Breast epithelium (tissue), 4 donors: ENCODE measurements at regions not wholly inside any gene's neighbourhood (a gene's known extent, or its start where the extent isn't known, plus 50 kb on each side); places are given as distances from the start of the nearest gene placed in this dataset.

Experiments used
- DNase-seq, 2 donors: peaks; one replicate each; pipeline ENCODE4 v3.0.0-alpha.2; 2019; ENCODE audit warnings: low spot score in 2 of 2
- H3K27ac ChIP-seq, 2 donors: fragments of 200-600 bp; sonication (generic) in 1 of 2; one replicate each; pipeline ENCODE4 v1.5.1; 2016 to 2019; ENCODE audit warnings: mild to moderate bottlenecking in 1 of 2
- H3K27me3 ChIP-seq, 2 donors: fragments of 200-600 bp; sonication (generic) in 1 of 2; one replicate each; pipeline versions ENCODE4 v1.5.1 to v1.6.0; 2017 to 2019; ENCODE audit warnings: control low read depth in 1 of 2, mild to moderate bottlenecking in 1 of 2
- H3K36me3 ChIP-seq: fragments of 200-600 bp; one replicate; pipeline ENCODE4 v1.5.1; 2019
- H3K4me1 ChIP-seq, 2 donors: fragments of 200-600 bp; sonication (generic); one replicate each; pipeline ENCODE4 v1.5.1; 2016 to 2019; ENCODE audit warnings: control low read depth in 1 of 2
- H3K4me3 ChIP-seq, 3 donors: fragments of 200-600 bp; sonication (generic); 1 replicate in 2 of 3; 2 replicates in 1 of 3; pipeline ENCODE4 v1.5.1; 2016 to 2019; ENCODE audit warnings: mild to moderate bottlenecking in 3 of 3, moderate library complexity in 2 of 3
- H3K9me3 ChIP-seq, 2 donors: fragments of 200-600 bp; sonication (generic) in 1 of 2; one replicate each; pipeline ENCODE4 v1.5.1; 2016 to 2019; ENCODE audit warnings: control low read depth in 1 of 2
- POLR2A ChIP-seq: fragments of 450-650 bp; IDR thresholded peaks from one replicate; pipeline ENCODE4 v1.6.1; 2016; ENCODE audit warnings: antibody characterized with exemption, mild to moderate bottlenecking, moderate library complexity
- POLR2AphosphoS5 ChIP-seq, 3 donors: sonication (generic); formaldehyde crosslinking; IDR thresholded peaks; one replicate each; pipeline ENCODE4 v1.6.1; 2017; ENCODE audit warnings: antibody characterized with exemption in 3 of 3
- intact Hi-C: fragments of 100-400 bp; cut with DNase I; formaldehyde crosslinking; loops from one replicate; pipeline ENCODE4 v1.15.1; 2023; ENCODE audit warnings: low total_unique reads
- TF ChIP-seq, protein P1 (sequence below), 3 donors: fragments of 450-650 bp; IDR thresholded peaks; one replicate each; pipeline ENCODE4 v1.5.1; 2016 to 2017; ENCODE audit warnings: antibody characterized with exemption in 3 of 3, mild to moderate bottlenecking in 3 of 3, moderate library complexity in 3 of 3

DNA sequence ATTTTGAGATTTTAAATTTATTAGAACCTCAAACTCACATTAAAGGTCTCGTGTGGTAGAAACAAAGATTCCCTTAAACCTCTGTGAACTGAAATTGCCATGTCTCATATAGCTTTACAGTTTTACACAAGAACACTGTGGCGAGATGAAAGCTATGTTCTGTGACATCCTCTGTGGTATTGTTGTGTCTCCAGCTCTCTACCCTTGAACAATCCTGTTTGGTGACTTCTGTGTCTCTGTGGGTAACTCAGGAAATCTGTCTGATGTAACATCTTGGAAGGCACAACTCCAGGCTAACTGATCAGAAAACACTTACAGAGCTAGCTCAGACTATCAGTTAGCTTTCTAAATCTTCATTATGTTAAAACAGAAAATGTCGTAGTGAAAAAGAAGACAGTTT, 318.8 kb upstream of the GBE1 start:
- no peaks in the 10 kb centered on the region for H3K36me3 ChIP-seq
- no peaks in the 10 kb centered on the region for H3K4me1 ChIP-seq
- no peak for DNase-seq
- no peak for TF ChIP-seq POLR2AphosphoS5 (IDR thresholded peaks at IDR 0.05)
- TF ChIP-seq POLR2A: no peak
- TF ChIP-seq, protein P1, sequence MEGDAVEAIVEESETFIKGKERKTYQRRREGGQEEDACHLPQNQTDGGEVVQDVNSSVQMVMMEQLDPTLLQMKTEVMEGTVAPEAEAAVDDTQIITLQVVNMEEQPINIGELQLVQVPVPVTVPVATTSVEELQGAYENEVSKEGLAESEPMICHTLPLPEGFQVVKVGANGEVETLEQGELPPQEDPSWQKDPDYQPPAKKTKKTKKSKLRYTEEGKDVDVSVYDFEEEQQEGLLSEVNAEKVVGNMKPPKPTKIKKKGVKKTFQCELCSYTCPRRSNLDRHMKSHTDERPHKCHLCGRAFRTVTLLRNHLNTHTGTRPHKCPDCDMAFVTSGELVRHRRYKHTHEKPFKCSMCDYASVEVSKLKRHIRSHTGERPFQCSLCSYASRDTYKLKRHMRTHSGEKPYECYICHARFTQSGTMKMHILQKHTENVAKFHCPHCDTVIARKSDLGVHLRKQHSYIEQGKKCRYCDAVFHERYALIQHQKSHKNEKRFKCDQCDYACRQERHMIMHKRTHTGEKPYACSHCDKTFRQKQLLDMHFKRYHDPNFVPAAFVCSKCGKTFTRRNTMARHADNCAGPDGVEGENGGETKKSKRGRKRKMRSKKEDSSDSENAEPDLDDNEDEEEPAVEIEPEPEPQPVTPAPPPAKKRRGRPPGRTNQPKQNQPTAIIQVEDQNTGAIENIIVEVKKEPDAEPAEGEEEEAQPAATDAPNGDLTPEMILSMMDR (IDR thresholded peaks at IDR 0.05): no peak
- no peaks in the 10 kb centered on the region for H3K9me3 ChIP-seq
- H3K4me3 ChIP-seq: no peak overlapping the region
- no peak overlapping the region for H3K27ac ChIP-seq
- no peaks in the 10 kb centered on the region for H3K27me3 ChIP-seq
- intact Hi-C loops: no loop called here

DNA sequence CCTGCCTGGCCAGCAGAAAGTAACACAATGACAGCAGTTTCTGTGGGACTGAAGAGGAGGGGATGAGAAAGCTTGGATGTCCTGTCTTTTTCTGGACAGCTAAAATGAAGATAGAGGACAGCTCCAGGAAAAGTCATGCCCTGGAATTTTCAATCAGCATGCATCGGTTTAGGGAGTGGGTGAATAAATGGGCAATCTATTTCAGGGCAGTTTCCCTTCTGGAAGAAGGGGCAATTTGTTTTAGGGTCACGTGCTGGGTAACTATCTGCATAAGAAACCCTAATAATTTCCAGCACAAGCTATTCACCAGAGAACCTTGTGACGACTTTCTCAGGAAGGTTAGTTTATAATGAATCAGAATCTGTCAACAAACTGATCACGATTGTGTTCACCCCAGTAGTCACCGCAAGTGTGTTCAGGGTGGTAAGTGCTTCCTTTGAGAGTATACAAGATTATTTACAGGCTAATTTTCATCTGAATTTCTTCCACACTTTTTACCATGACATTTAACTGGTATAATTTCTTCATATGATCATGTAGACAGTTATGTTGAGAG, 318.0 kb upstream of the GBE1 start:
- H3K9me3 ChIP-seq: no peaks in the 10 kb centered on the region
- no peak for DNase-seq
- H3K36me3 ChIP-seq: no peaks in the 10 kb centered on the region
- intact Hi-C loops: no loop called here
- TF ChIP-seq POLR2A: no peak
- TF ChIP-seq, protein P1 (IDR thresholded peaks at IDR 0.05): no peak
- TF ChIP-seq POLR2AphosphoS5 (IDR thresholded peaks at IDR 0.05): no peak
- no peaks in the 10 kb centered on the region for H3K27me3 ChIP-seq
- H3K4me3 ChIP-seq: no peak overlapping the region
- no peaks in the 10 kb centered on the region for H3K4me1 ChIP-seq
- H3K27ac ChIP-seq: no peak overlapping the region

DNA sequence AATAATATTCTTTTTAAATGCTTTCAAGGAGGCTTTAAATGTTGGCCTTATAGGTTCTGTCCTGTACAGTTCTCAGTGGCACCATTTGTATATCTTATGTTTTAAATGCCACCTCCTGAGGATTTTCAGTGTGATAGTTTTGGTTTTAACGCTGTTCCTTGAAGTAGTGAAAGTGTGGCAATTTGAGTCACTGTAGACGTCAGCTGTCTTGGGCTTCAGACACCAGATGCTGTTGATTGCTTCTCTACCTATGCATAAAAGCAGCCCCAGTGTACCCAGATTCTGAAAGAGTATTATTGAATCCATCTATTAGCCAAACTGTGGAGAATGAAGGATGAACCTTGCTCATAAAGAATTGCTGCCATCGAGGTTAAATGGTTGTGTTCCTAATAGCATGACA, 316.8 kb upstream of the GBE1 start:
- TF ChIP-seq POLR2A: no peak
- TF ChIP-seq, protein P1 (IDR thresholded peaks at IDR 0.05): no peak
- TF ChIP-seq POLR2AphosphoS5 (IDR thresholded peaks at IDR 0.05): no peak
- no peak overlapping the region for H3K4me3 ChIP-seq
- intact Hi-C loops: no loop called here

GRCh38 chr3:82067420-82067819, 306.0 kb upstream of the GBE1 start:
- H3K9me3 ChIP-seq: no peaks in the 10 kb centered on the region
- TF ChIP-seq, protein P1 (IDR thresholded peaks at IDR 0.05): no peak
- TF ChIP-seq POLR2AphosphoS5 (IDR thresholded peaks at IDR 0.05) (no peak), POLR2A (no peak)
- no peak for DNase-seq
- intact Hi-C loops: no loop called here
- no peaks in the 10 kb centered on the region for H3K27me3 ChIP-seq
- H3K4me3 ChIP-seq: no peak overlapping the region
- no peaks in the 10 kb centered on the region for H3K4me1 ChIP-seq
- no peaks in the 10 kb centered on the region for H3K36me3 ChIP-seq
- H3K27ac ChIP-seq: no peak overlapping the region

More for the DNA sequence above, 316.8 kb upstream of the GBE1 start:
- DNase-seq: no peak
- H3K4me1 ChIP-seq: no peaks in the 10 kb centered on the region
- no peaks in the 10 kb centered on the region for H3K36me3 ChIP-seq
- H3K9me3 ChIP-seq: no peaks in the 10 kb centered on the region
- no peaks in the 10 kb centered on the region for H3K27me3 ChIP-seq
- no peak overlapping the region for H3K27ac ChIP-seq

DNA sequence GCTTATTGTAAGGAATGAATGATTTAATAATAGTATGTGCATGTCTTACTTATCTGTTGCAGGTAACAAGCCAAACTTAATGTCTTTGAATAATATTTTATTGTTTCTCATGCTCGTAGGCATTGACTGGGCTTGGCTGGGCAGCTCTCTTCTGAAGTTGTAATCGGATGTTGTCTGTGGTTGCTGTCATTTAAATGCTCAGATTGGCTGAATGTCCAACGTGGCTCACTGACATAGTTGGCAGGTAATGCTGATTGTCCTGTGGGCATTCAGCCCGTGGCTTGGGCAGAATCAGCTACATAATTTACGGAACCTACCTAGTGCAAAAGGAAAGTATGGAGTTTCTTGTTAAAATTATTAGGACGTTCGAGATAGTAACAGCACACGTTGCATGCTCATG, 297.4 kb upstream of the GBE1 start:
- intact Hi-C loops: no loop called here
- Histone ChIP-seq H3K27me3 (no peaks in the 10 kb centered on the region), H3K4me1 (no peaks in the 10 kb centered on the region), H3K4me3 (no peak overlapping the region), H3K27ac (no peak overlapping the region), H3K36me3 (no peaks in the 10 kb centered on the region), H3K9me3 (no peaks in the 10 kb centered on the region)
- TF ChIP-seq, protein P1 (IDR thresholded peaks at IDR 0.05): no peak
- TF ChIP-seq POLR2AphosphoS5 (IDR thresholded peaks at IDR 0.05) (no peak), POLR2A (no peak)
- no peak for DNase-seq
